ENCODE measurements at regions not wholly inside any gene's neighbourhood (a gene's known extent, or its start where the extent isn't known, plus 50 kb on each side); places are given as distances from the start of the nearest gene placed in this dataset.

DNA sequence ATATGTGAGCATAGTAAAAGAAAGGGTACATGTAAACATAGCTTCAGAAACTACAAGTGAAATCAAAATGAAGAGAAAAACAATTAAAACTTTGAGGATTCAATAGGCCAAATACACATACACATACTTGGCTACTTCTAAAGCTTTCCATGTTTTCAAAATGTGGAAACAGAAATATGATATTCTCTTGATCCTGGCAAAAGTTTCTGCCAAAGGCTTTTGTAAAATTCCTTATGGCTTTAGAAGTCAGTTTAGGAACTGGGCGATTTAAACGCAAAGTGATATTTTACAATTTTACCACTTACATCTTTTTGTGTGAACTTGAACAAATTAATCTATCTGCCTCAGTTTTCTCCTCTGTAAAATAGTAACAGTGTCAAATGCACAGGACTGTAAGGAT, 756.4 kb downstream of the C12orf50 start:
- no peaks in the 10 kb centered on the region for H3K27me3 ChIP-seq (replicated peaks; ENCODE audit: control insufficient read depth, insufficient read depth, low read length)
- no peaks in the 10 kb centered on the region for H3K36me3 ChIP-seq (ENCODE audit: control insufficient read depth, insufficient read depth, low read length)
- no peak overlapping the region for H3K4me3 ChIP-seq (replicated peaks; ENCODE audit: low read depth, low read length)
- DNase-seq (ENCODE audit: extremely low read depth, insufficient read length): no peak
- no peak for TF ChIP-seq CTCF (IDR thresholded peaks at IDR 0.05; ENCODE audit: insufficient read depth, low read length, poor library complexity, severe bottlenecking)

DNA sequence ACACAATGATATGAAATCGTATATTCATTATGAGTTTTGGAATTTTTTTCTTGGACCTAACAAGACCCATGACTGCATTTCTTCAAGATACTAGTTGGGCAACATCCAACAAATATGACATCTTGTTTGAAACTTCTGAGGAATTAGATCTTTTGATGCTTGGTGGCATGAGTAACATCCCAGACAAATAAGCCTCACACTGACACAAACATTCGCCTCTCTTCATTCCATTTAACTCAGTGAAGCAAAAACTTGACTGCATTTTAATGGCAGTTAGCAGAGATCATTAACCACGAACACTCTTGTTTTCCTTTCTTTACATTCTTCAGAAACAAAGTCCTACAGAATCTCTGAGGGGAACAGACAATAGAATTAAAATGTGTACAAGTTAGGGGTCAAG, 758.3 kb downstream of the C12orf50 start:
- no peak for TF ChIP-seq CTCF (IDR thresholded peaks at IDR 0.05; ENCODE audit: insufficient read depth, low read length, poor library complexity, severe bottlenecking)
- no peak for DNase-seq (ENCODE audit: extremely low read depth, insufficient read length)
- no peaks in the 10 kb centered on the region for H3K36me3 ChIP-seq (ENCODE audit: control insufficient read depth, insufficient read depth, low read length)
- no peaks in the 10 kb centered on the region for H3K27me3 ChIP-seq (replicated peaks; ENCODE audit: control insufficient read depth, insufficient read depth, low read length)
- no peak overlapping the region for H3K4me3 ChIP-seq (replicated peaks; ENCODE audit: low read depth, low read length)

GRCh38 chr12:87266305-87266704, 762.9 kb downstream of the C12orf50 start:
- no peak for DNase-seq (ENCODE audit: extremely low read depth, insufficient read length)
- TF ChIP-seq CTCF (IDR thresholded peaks at IDR 0.05; ENCODE audit: insufficient read depth, low read length, poor library complexity, severe bottlenecking): no peak
- no peaks in the 10 kb centered on the region for H3K27me3 ChIP-seq (replicated peaks; ENCODE audit: control insufficient read depth, insufficient read depth, low read length)
- no peak overlapping the region for H3K4me3 ChIP-seq (replicated peaks; ENCODE audit: low read depth, low read length)
- H3K36me3 ChIP-seq (ENCODE audit: control insufficient read depth, insufficient read depth, low read length): no peaks in the 10 kb centered on the region

GRCh38 chr12:87259391-87259790, 769.8 kb downstream of the C12orf50 start:
- Histone ChIP-seq H3K27me3 (replicated peaks; ENCODE audit: control insufficient read depth, insufficient read depth, low read length) (no peaks in the 10 kb centered on the region), H3K4me3 (replicated peaks; ENCODE audit: low read depth, low read length) (no peak overlapping the region), H3K36me3 (ENCODE audit: control insufficient read depth, insufficient read depth, low read length) (no peaks in the 10 kb centered on the region)
- no peak for DNase-seq (ENCODE audit: extremely low read depth, insufficient read length)
- no peak for TF ChIP-seq CTCF (IDR thresholded peaks at IDR 0.05; ENCODE audit: insufficient read depth, low read length, poor library complexity, severe bottlenecking)

DNA sequence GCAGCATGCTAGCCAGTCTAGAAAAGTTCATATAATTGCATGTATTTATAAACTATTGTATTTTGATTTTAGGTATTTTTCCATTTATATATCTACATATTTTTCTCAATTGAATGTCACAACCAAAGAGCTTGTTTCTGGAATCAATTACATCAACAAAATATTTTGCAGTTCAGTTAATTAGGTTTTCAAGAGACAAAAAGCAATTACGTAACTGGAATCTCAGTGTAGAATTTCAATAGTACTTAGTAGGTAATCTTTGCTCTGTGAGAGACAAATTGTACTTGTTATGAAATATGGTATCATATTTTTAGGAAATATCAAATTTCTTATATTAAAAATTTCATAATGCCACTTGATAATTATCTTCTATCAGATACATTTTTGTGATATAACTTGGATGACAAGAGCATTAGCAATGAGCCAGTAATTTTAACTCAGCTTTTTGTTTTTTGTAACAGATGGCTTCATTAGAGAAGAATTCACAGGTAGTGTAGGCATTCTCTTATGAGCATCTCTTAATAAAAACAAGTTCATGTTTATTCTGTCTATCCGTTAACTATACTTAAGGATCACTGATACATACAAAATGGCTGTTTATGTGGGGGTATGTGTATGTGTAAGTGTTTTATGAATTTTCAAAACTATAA, 774.7 kb downstream of the C12orf50 start:
- Histone ChIP-seq H3K4me3 (replicated peaks; ENCODE audit: low read depth, low read length) (no peak overlapping the region), H3K36me3 (ENCODE audit: control insufficient read depth, insufficient read depth, low read length) (no peaks in the 10 kb centered on the region), H3K27me3 (replicated peaks; ENCODE audit: control insufficient read depth, insufficient read depth, low read length) (no peaks in the 10 kb centered on the region)
- TF ChIP-seq CTCF (IDR thresholded peaks at IDR 0.05; ENCODE audit: insufficient read depth, low read length, poor library complexity, severe bottlenecking): no peak
- DNase-seq (ENCODE audit: extremely low read depth, insufficient read length): no peak

DNA sequence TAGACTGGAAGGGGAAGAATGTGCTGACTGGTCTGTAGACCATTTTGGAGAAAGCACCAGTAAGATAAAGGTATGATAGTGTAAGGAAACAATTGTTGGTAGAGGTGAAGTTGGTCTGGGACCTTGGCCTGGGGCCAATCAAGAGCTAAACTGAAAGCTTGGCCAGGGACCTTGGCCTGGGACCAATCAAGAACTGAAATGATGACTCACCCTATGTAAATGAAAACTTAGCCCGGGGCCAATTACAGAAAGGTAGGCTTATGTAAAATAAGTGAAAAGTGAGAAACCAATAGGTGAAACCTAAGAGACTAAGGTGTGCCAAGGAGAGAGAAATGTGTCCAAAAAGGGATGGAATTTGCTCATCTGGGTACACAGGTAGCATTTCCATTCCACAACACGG, 776.0 kb downstream of the C12orf50 start:
- TF ChIP-seq CTCF (IDR thresholded peaks at IDR 0.05; ENCODE audit: insufficient read depth, low read length, poor library complexity, severe bottlenecking): no peak
- no peak for DNase-seq (ENCODE audit: extremely low read depth, insufficient read length)

More for the DNA sequence above, 776.0 kb downstream of the C12orf50 start:
- Histone ChIP-seq H3K36me3 (ENCODE audit: control insufficient read depth, insufficient read depth, low read length) (no peaks in the 10 kb centered on the region), H3K4me3 (replicated peaks; ENCODE audit: low read depth, low read length) (no peak overlapping the region), H3K27me3 (replicated peaks; ENCODE audit: control insufficient read depth, insufficient read depth, low read length) (no peaks in the 10 kb centered on the region)
